GM06990 (cell line): ENCODE measurements at regions not wholly inside any gene's neighbourhood (a gene's known extent, or its start where the extent isn't known, plus 50 kb on each side); places are given as distances from the start of the nearest gene placed in this dataset.

Experiments
- DNase-seq: peaks from one replicate; pipeline ENCODE4 v3.0.0-alpha.2; 2011; ENCODE audit not compliant: insufficient read length; ENCODE audit errors: extremely low read depth
- H3K27me3 ChIP-seq: replicated peaks from 2 replicates; pipeline ENCODE4 v1.6.0; 2011; ENCODE audit warnings: low read length; ENCODE audit not compliant: control insufficient read depth, insufficient read depth
- H3K36me3 ChIP-seq: 2 replicates; pipeline ENCODE4 v1.5.1; 2011; ENCODE audit warnings: low read length; ENCODE audit not compliant: control insufficient read depth, insufficient read depth
- H3K4me3 ChIP-seq: replicated peaks from 2 replicates; pipeline ENCODE4 v1.5.1; 2011; ENCODE audit warnings: low read depth, mild to moderate bottlenecking, control low read depth, low read length
- CTCF ChIP-seq: IDR thresholded peaks from 2 replicates; pipeline ENCODE4 v1.5.1; 2011; ENCODE audit warnings: low read length, control low read depth, mild to moderate bottlenecking, inconsistent platforms; ENCODE audit not compliant: insufficient read depth, poor library complexity, severe bottlenecking

DNA sequence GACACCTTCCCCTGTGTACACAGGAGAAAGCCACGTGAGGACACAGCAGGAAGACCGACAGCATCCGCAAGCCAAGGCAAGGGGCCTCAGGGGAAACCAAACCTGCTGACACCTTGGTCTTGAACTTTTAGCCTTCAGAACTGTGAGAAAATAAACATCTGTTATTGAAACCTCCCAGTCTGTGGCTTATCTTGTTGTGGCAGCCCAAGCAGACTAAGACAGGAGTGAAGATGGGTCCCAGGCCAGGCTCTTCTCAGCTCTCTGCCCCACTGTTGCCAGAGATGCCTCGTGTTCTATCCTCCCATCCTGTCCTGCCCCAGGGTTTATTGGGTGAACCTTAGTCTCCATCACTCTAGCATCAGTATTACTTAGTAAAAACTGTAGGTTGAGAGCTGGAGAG lies 236.3 kb downstream of the MATN1 start:
- H3K27me3 ChIP-seq: no peaks in the 10 kb centered on the region
- no peak for DNase-seq
- H3K4me3 ChIP-seq: no peak overlapping the region
- H3K36me3 ChIP-seq: no peaks in the 10 kb centered on the region
- TF ChIP-seq CTCF: no peak

GRCh38 chr1:30485072-30485471 lies 238.3 kb downstream of the MATN1 start:
- no peak for DNase-seq
- no peak for TF ChIP-seq CTCF
- no peak overlapping the region for H3K4me3 ChIP-seq
- no peaks in the 10 kb centered on the region for H3K27me3 ChIP-seq
- H3K36me3 ChIP-seq: no peaks in the 10 kb centered on the region

- TF ChIP-seq CTCF: no peak
- Histone ChIP-seq H3K36me3 (no peaks in the 10 kb centered on the region), H3K27me3 (no peaks in the 10 kb centered on the region), H3K4me3 (no peak overlapping the region)
- no peak for DNase-seq
Measured at GRCh38 chr1:30484668-30485067, 238.7 kb downstream of the MATN1 start.

DNA sequence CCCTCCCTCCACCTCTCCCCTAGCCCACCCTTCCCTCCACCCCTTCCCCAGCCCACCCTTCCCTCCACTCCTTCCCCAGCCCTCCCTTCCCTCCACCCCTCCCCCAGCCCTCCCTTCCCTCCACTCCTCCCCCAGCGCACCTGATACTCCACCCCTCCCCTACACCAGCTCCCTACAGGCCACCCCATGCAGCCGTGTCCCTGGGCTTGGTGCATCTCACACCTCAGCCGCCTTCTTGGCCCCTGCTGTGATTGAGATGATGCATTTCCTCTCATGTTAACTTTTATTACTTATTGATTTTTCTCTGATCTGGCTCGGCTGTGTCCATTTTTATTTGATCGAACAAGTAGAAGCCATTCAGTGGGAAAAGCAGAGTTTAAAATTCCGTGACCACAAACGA lies 243.8 kb downstream of the MATN1 start:
- DNase-seq: no peak
- H3K36me3 ChIP-seq: no peaks in the 10 kb centered on the region
- no peak overlapping the region for H3K4me3 ChIP-seq
- no peaks in the 10 kb centered on the region; the same call in 1 of the 2 replicates for H3K27me3 ChIP-seq
- no peak for TF ChIP-seq CTCF

GRCh38 chr1:30478799-30479563 lies 244.4 kb downstream of the MATN1 start:
- Histone ChIP-seq H3K27me3 (no peaks in the 10 kb centered on the region; the same call in 1 of the 2 replicates), H3K4me3 (no peak overlapping the region), H3K36me3 (no peaks in the 10 kb centered on the region)
- no peak for TF ChIP-seq CTCF
- DNase-seq: no peak
